KMS-11 (cell line): ENCODE measurements at regions not wholly inside any gene's neighbourhood (a gene's known extent, or its start where the extent isn't known, plus 50 kb on each side); places are given as distances from the start of the nearest gene placed in this dataset.
A peak's percentile ranks its signal among the peaks of the same experiment; 100 is the strongest.

Experiments
- H2AFZ ChIP-seq: fragments of 200-600 bp; sonication (generic); 2 replicates; pipeline ENCODE4 v1.6.1; 2016; ENCODE audit warnings: antibody characterized with exemption, mixed run types, low read depth
- H3K27ac ChIP-seq: fragments of 200-600 bp; sonication (generic); 2 replicates; pipeline ENCODE4 v1.6.1; 2016; ENCODE audit warnings: mild to moderate bottlenecking, mixed run types
- H3K27me3 ChIP-seq: fragments of 200-600 bp; sonication (generic); 2 replicates; pipeline ENCODE4 v1.6.1; 2017; ENCODE audit warnings: mild to moderate bottlenecking, low read depth, mixed run types, moderate library complexity; ENCODE audit not compliant: insufficient read depth
- H3K36me3 ChIP-seq: fragments of 200-600 bp; sonication (generic); 2 replicates; pipeline ENCODE4 v1.6.1; 2017; ENCODE audit warnings: mild to moderate bottlenecking, mixed run types; ENCODE audit not compliant: insufficient read depth
- H3K4me1 ChIP-seq: fragments of 200-600 bp; sonication (generic); 2 replicates; pipeline ENCODE4 v1.6.1; 2016; ENCODE audit warnings: mild to moderate bottlenecking, low read depth, mixed run types; ENCODE audit not compliant: poor library complexity, severe bottlenecking
- H3K4me2 ChIP-seq: fragments of 200-600 bp; sonication (generic); 2 replicates; pipeline ENCODE4 v1.7.0; 2016; ENCODE audit warnings: mild to moderate bottlenecking, mixed run types
- H3K4me3 ChIP-seq: fragments of 200-600 bp; sonication (generic); IDR thresholded peaks from 2 replicates; pipeline ENCODE4 v1.6.1; 2017; ENCODE audit warnings: low read depth, low read length, mixed read lengths; ENCODE audit not compliant: insufficient read depth
- H3K79me2 ChIP-seq: fragments of 200-600 bp; sonication (generic); 2 replicates; pipeline ENCODE4 v1.6.1; 2016; ENCODE audit warnings: low read depth, mixed run types; ENCODE audit not compliant: insufficient read depth
- H3K9ac ChIP-seq: fragments of 200-600 bp; sonication (generic); 2 replicates; pipeline ENCODE4 v1.6.1; 2016; ENCODE audit warnings: mild to moderate bottlenecking, mixed run types
- H4K20me1 ChIP-seq: fragments of 200-600 bp; sonication (generic); 2 replicates; pipeline ENCODE4 v1.6.1; 2016; ENCODE audit warnings: mild to moderate bottlenecking, mixed run types; ENCODE audit not compliant: insufficient read depth
- TF ChIP-seq, protein P1 (sequence below): fragments of 200-600 bp; sonication (generic); conservative IDR thresholded peaks from 2 replicates; pipeline ENCODE4 v1.6.1; 2017; ENCODE audit warnings: low read depth, mild to moderate bottlenecking, antibody characterized with exemption, low read length, moderate library complexity, mixed read lengths

GRCh38 chr6:15852289-15852688, 189.5 kb upstream of the DTNBP1 start:
- Histone ChIP-seq H3K79me2 (no peaks in the 10 kb centered on the region), H3K36me3 (no peaks in the 10 kb centered on the region), H3K9ac (no peak overlapping the region), H3K4me3 (no peak overlapping the region), H3K27me3 (no peaks in the 10 kb centered on the region), H2AFZ (no peak overlapping the region), H3K4me1 (no peaks in the 10 kb centered on the region), H3K4me2 (no peak overlapping the region), H3K27ac (no peak overlapping the region), H4K20me1 (no peaks in the 10 kb centered on the region)
- TF ChIP-seq, protein P1, sequence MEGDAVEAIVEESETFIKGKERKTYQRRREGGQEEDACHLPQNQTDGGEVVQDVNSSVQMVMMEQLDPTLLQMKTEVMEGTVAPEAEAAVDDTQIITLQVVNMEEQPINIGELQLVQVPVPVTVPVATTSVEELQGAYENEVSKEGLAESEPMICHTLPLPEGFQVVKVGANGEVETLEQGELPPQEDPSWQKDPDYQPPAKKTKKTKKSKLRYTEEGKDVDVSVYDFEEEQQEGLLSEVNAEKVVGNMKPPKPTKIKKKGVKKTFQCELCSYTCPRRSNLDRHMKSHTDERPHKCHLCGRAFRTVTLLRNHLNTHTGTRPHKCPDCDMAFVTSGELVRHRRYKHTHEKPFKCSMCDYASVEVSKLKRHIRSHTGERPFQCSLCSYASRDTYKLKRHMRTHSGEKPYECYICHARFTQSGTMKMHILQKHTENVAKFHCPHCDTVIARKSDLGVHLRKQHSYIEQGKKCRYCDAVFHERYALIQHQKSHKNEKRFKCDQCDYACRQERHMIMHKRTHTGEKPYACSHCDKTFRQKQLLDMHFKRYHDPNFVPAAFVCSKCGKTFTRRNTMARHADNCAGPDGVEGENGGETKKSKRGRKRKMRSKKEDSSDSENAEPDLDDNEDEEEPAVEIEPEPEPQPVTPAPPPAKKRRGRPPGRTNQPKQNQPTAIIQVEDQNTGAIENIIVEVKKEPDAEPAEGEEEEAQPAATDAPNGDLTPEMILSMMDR: no peak

DNA sequence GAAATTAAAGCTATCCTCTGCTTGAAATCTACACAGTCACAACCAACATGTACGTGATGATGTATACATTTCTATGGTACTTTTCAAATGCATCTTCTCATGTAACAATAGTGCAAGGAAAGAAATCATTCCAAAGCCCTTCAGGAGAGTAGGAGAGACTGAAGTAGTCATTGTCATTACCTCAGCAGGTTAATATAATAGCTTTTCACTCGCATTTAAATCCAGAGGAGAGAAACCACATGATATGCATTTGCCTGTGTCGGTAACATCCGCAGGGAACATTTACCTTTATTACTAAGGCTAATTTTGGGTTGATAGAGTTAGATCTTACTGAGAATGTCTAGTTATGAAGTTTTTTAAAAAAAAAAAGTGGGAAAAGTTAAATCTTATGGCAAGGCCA, 186.6 kb upstream of the DTNBP1 start:
- H2AFZ ChIP-seq: no peak overlapping the region
- no peaks in the 10 kb centered on the region for H3K79me2 ChIP-seq
- H3K9ac ChIP-seq: no peak overlapping the region
- H3K27me3 ChIP-seq: no peaks in the 10 kb centered on the region
- H3K27ac ChIP-seq: no peak overlapping the region
- H4K20me1 ChIP-seq: no peaks in the 10 kb centered on the region
- TF ChIP-seq, protein P1: no peak
- H3K4me3 ChIP-seq: no peak overlapping the region
- H3K36me3 ChIP-seq: no peaks in the 10 kb centered on the region
- H3K4me1 ChIP-seq: peaks cover 19% of the 10 kb centered on the region
- no peak overlapping the region for H3K4me2 ChIP-seq

- no peaks in the 10 kb centered on the region for H3K79me2 ChIP-seq
- H3K36me3 ChIP-seq: no peaks in the 10 kb centered on the region
- H3K4me1 ChIP-seq: peaks cover 30% of the 10 kb centered on the region
- H3K9ac ChIP-seq: no peak overlapping the region
- no peak overlapping the region for H3K4me3 ChIP-seq
- H3K27me3 ChIP-seq: no peaks in the 10 kb centered on the region
- TF ChIP-seq, protein P1: no peak
- H2AFZ ChIP-seq: no peak overlapping the region; the same call in 1 of the 2 replicates
- no peak overlapping the region for H3K27ac ChIP-seq
- H4K20me1 ChIP-seq: no peaks in the 10 kb centered on the region
- H3K4me2 ChIP-seq: peak overlapping the region; percentile 33
Measured at GRCh38 chr6:15845492-15845891, 182.7 kb upstream of the DTNBP1 start.

DNA sequence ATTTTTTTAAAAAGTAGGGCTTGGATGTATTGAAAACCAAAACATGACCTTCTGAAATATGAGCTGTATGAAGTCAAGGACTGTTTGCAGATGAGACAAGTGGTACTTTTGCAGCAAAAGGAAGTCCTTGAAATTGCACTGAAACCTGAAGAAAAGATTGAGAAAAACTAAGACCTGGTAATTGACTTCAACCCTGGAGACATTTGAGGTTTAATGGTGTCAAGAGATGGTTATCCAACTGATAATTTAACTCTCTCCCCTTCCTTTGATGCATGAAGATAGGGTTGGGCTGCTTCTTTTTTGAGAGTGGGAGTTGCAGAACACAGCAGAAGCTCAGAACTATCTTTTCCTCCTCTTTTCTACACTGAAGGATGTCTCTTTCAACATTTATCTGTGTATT, 180.9 kb upstream of the DTNBP1 start:
- Histone ChIP-seq H3K4me2 (0 out of 2 replicates have a peak overlapping the region, but pooled peaks have one; percentile 33), H3K36me3 (no peaks in the 10 kb centered on the region), H4K20me1 (no peaks in the 10 kb centered on the region), H3K9ac (no peak overlapping the region), H3K4me3 (no peak overlapping the region), H3K4me1 (peaks cover 30% of the 10 kb centered on the region), H2AFZ (0 out of 2 replicates have a peak overlapping the region, but pooled peaks have one; percentile 4), H3K79me2 (no peaks in the 10 kb centered on the region), H3K27me3 (no peaks in the 10 kb centered on the region), H3K27ac (no peak overlapping the region)
- TF ChIP-seq, protein P1: no peak
